Ascending aorta (tissue), 2 donors: ENCODE measurements at regions not wholly inside any gene's neighbourhood (a gene's known extent, or its start where the extent isn't known, plus 50 kb on each side); places are given as distances from the start of the nearest gene placed in this dataset.

Experiments used
- DNase-seq, 2 donors: peaks; one replicate each; pipeline ENCODE4 v3.0.0-alpha.2; 2019; ENCODE audit warnings: low spot score in 2 of 2
- H3K27ac ChIP-seq, 2 donors: fragments of 200-600 bp; sonication (generic); one replicate each; pipeline ENCODE4 v1.5.1; 2016 to 2017; ENCODE audit warnings: mild to moderate bottlenecking in 1 of 2
- H3K27me3 ChIP-seq: fragments of 200-600 bp; sonication (generic); one replicate; pipeline ENCODE4 v1.5.1; 2017
- H3K36me3 ChIP-seq, 2 donors: fragments of 200-600 bp; sonication (generic); one replicate each; pipeline ENCODE4 v1.5.1; 2016
- H3K4me1 ChIP-seq, 2 donors: fragments of 200-600 bp; sonication (generic); one replicate each; pipeline ENCODE4 v1.5.1; 2016 to 2017; ENCODE audit warnings: mild to moderate bottlenecking in 1 of 2
- H3K4me3 ChIP-seq, 2 donors: fragments of 200-600 bp; sonication (generic); one replicate each; pipeline ENCODE4 v1.5.1; 2016 to 2017; ENCODE audit warnings: mild to moderate bottlenecking in 1 of 2
- H3K9me3 ChIP-seq, 2 donors: fragments of 200-600 bp; sonication (generic); one replicate each; pipeline ENCODE4 v1.5.1; 2016
- intact Hi-C: fragments of 100-400 bp; cut with DNase I; formaldehyde crosslinking; loops from one replicate; pipeline ENCODE4 v1.15.1; 2023
- TF ChIP-seq, protein P1 (sequence below), 3 experiments: fragments of 200-600 bp in 2 of 3; fragments of 450-650 bp in 1 of 3; sonication (generic) in 2 of 3; IDR thresholded peaks; one replicate each; pipeline ENCODE4 v1.5.1; 2016 to 2019; ENCODE audit warnings: antibody characterized with exemption in 3 of 3, mild to moderate bottlenecking in 1 of 3, moderate library complexity in 1 of 3

DNA sequence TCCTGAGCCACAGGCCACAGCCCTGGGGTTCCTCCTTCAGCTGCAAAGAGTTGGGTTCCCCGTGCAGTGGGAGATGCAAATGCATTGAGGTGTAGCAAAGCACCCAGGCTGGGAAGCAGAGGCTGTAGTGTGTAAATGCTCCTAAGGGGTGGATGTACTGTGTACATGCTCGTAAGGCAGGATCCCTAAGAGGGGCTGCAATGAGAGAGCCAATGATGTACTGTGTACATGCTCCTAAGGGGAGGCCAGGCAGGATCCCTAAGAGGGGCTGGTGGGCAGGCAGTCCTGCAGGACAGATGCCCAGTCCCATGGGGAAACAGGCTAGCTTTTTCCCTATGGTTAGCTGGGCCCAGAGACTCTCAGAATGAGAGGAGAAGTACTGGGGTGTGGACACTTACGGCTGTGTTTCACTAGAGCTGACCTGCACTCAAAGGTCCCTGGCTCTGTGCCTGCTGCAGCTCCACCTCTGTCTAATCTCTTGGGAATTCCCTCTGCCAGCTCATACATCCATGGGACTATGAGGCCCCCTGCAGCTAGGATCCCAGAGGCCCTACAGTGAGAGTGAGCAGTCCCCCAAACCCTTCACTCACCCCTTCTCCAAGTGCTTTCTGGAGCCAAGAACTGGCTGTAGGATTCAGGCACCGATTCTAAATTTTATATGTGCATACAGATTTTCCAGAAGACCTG lies 261.9 kb upstream of the LUZP2 start:
- Histone ChIP-seq H3K4me1 (no peaks in the 10 kb centered on the region), H3K4me3 (no peak overlapping the region), H3K27ac (no peak overlapping the region), H3K27me3 (no peaks in the 10 kb centered on the region), H3K9me3 (no peaks in the 10 kb centered on the region), H3K36me3 (no peaks in the 10 kb centered on the region)
- DNase-seq = no peak
- intact Hi-C loops = no loop called here
- TF ChIP-seq, protein P1, sequence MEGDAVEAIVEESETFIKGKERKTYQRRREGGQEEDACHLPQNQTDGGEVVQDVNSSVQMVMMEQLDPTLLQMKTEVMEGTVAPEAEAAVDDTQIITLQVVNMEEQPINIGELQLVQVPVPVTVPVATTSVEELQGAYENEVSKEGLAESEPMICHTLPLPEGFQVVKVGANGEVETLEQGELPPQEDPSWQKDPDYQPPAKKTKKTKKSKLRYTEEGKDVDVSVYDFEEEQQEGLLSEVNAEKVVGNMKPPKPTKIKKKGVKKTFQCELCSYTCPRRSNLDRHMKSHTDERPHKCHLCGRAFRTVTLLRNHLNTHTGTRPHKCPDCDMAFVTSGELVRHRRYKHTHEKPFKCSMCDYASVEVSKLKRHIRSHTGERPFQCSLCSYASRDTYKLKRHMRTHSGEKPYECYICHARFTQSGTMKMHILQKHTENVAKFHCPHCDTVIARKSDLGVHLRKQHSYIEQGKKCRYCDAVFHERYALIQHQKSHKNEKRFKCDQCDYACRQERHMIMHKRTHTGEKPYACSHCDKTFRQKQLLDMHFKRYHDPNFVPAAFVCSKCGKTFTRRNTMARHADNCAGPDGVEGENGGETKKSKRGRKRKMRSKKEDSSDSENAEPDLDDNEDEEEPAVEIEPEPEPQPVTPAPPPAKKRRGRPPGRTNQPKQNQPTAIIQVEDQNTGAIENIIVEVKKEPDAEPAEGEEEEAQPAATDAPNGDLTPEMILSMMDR (IDR thresholded peaks at IDR 0.05) = no peak

DNA sequence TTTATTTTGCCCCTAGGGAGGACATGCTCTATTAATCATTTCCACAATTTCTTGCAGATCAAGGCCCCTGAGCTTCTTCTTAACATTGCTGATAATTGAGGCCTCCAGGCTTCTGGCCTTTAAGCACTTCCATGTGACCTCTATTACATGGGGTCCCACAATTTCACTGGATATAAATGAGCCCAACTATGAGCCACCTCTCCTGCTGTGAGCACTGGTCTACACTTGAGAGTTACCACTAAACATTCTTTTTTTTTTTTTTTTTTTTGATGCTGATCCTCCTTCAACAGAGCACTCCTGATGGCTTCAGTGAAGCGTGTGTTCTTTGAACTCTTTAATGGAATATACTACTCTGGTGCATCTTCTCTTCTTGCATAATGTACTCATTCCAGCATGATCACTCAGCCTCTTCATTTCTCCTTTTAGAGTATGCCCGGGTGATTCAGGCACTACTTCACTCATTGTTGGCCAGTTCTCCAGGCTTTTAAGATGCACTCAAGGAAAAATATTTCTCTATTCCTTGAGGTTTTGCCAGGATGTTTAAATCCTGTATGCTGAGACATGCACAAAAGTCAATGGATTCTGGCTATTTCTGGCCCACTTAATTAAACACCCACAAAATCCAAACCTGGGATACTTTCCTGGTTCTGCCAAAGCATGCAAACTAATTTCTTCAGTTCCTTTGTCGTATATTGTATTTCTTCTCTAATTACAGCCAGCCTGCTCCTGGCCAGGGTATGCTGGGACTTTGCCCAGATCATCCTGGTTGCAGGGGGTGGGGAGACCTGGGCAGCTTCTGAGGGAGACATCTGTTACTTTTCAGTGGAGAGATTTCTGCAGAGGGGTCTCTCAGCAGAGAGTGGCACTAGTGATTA lies 257.8 kb upstream of the LUZP2 start:
- TF ChIP-seq, protein P1 (IDR thresholded peaks at IDR 0.05) = no peak
- no peaks in the 10 kb centered on the region for H3K4me1 ChIP-seq
- no peaks in the 10 kb centered on the region for H3K27me3 ChIP-seq
- no peaks in the 10 kb centered on the region for H3K9me3 ChIP-seq
- H3K27ac ChIP-seq = no peak overlapping the region
- DNase-seq = no peak
- intact Hi-C loops = no loop called here
- no peaks in the 10 kb centered on the region for H3K36me3 ChIP-seq
- no peak overlapping the region for H3K4me3 ChIP-seq

DNA sequence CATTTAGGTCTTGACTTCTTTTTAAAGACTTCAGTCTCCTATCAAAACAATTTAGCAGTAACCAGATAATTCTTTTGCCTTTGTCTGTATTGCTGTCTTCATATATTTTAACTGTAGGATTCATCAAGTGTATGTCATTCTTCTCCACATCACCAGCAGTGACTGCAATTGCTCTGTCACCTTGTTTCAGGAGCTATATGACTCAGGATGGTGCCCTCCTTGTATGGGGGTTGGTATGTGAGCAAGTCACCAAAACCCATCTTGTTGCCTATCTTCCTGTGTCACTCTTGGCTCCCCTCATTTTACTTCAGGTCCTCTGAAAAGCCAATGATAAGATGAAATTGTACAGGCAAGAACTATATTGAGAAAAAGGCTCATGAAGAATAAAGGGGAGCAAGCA lies 256.9 kb upstream of the LUZP2 start:
- Histone ChIP-seq H3K4me1 (no peaks in the 10 kb centered on the region), H3K36me3 (no peaks in the 10 kb centered on the region), H3K27ac (no peak overlapping the region), H3K27me3 (no peaks in the 10 kb centered on the region), H3K4me3 (no peak overlapping the region), H3K9me3 (no peaks in the 10 kb centered on the region)
- TF ChIP-seq, protein P1 (IDR thresholded peaks at IDR 0.05) = no peak
- intact Hi-C loops = no loop called here
- no peak for DNase-seq

DNA sequence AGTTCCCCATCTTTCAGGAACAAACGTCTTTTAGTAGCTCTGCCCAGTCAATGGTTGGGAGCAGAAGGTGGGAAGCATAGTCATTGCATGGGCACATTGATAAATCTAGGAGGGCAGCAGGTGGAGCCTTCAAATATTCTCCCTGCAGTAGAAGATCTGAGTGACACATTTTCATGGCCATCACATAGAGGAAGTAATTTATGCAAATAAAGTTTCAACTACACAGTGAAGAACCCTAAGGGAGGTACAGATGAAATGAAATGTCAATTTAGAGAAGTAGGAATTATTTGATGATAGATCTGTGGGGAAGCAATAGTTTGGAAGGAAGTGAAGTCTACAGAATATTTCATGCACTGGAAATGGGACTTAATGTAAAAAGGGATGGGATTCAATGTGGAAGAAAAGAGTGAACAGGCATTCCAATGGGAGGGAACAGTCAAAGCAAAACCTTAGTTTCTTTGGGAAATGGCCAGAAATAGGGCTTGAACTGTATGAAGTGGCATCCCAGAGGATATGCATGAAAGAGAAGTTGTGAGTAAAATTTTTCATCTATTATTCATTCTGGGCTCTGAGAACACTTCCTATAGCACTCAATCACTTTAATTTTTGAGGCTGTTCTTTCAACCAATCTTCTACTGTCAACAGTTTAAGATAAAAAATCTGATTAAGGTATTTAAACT lies 256.2 kb upstream of the LUZP2 start:
- Histone ChIP-seq H3K4me1 (no peaks in the 10 kb centered on the region), H3K27me3 (no peaks in the 10 kb centered on the region), H3K9me3 (no peaks in the 10 kb centered on the region), H3K4me3 (no peak overlapping the region), H3K36me3 (no peaks in the 10 kb centered on the region), H3K27ac (no peak overlapping the region)
- no peak for DNase-seq
- intact Hi-C loops = no loop called here
- TF ChIP-seq, protein P1 (IDR thresholded peaks at IDR 0.05) = no peak

DNA sequence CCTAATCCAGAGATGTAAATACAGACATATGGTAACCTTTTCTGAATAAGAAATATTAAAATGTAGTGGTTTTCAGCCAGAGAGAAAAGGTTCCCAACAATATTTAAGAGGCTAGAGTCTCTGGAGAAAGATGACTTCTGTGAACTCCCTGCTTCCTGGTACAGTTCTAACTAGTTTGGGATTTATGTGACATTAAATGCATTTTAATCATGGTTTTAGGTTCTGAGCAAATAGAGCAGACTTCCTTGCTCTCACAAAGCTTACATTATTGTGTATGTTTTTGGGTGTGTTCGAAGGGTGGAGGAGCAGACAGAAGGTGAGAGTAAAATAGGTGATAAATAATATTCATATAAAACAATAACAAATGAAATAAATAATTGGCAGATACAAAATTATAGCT lies 250.1 kb upstream of the LUZP2 start:
- DNase-seq = no peak
- H3K4me1 ChIP-seq = no peaks in the 10 kb centered on the region
- intact Hi-C loops = no loop called here
- H3K36me3 ChIP-seq = no peaks in the 10 kb centered on the region
- H3K27me3 ChIP-seq = no peaks in the 10 kb centered on the region
- H3K4me3 ChIP-seq = no peak overlapping the region
- no peak overlapping the region for H3K27ac ChIP-seq
- H3K9me3 ChIP-seq = no peaks in the 10 kb centered on the region
- TF ChIP-seq, protein P1 (IDR thresholded peaks at IDR 0.05) = no peak
